HEK293 (cell line): ENCODE measurements at regions not wholly inside any gene's neighbourhood (a gene's known extent, or its start where the extent isn't known, plus 50 kb on each side); places are given as distances from the start of the nearest gene placed in this dataset.

ENCODE experiments used
- CTCF ChIP-seq: fragments of 450-650 bp; formaldehyde crosslinking; IDR thresholded peaks from 2 replicates; pipeline ENCODE4 v1.5.1; 2016; ENCODE audit warnings: missing biosample characterization, missing genetic modification characterization
- HOXA7 ChIP-seq: sonication (generic); formaldehyde crosslinking; IDR thresholded peaks from 2 replicates; pipeline ENCODE4 v1.8.1; 2022; ENCODE audit warnings: missing genetic modification reagents, borderline replicate concordance
- KLF9 ChIP-seq: fragments of 450-650 bp; formaldehyde crosslinking; IDR thresholded peaks from 2 replicates; pipeline ENCODE4 v1.5.1; 2016; ENCODE audit warnings: missing biosample characterization, missing genetic modification characterization, low read depth
- PRDM10 ChIP-seq: fragments of 450-650 bp; formaldehyde crosslinking; IDR thresholded peaks from 2 replicates; pipeline ENCODE4 v1.5.1; 2016; ENCODE audit warnings: missing biosample characterization, missing genetic modification characterization
- REST ChIP-seq: fragments of 450-650 bp; formaldehyde crosslinking; IDR thresholded peaks from 2 replicates; pipeline ENCODE4 v1.5.1; 2016; ENCODE audit warnings: missing biosample characterization, missing genetic modification characterization
- ZBTB11 ChIP-seq: fragments of 450-650 bp; formaldehyde crosslinking; conservative IDR thresholded peaks from 2 replicates; pipeline ENCODE4 v1.5.1; 2016; ENCODE audit warnings: low read depth, missing biosample characterization, missing genetic modification characterization
- ZNF10 ChIP-seq: fragments of 450-650 bp; formaldehyde crosslinking; IDR thresholded peaks from 2 replicates; pipeline ENCODE4 v1.5.1; 2017; ENCODE audit warnings: missing biosample characterization, missing genetic modification characterization
- ZNF549 ChIP-seq: fragments of 450-650 bp; IDR thresholded peaks from 2 replicates; pipeline ENCODE4 v1.5.1; 2018; ENCODE audit warnings: missing biosample characterization, missing genetic modification characterization, mild to moderate bottlenecking, inconsistent platforms, moderate library complexity
- ZNF558 ChIP-seq: fragments of 450-650 bp; formaldehyde crosslinking; IDR thresholded peaks from 2 replicates; pipeline ENCODE4 v1.5.1; 2016; ENCODE audit warnings: missing biosample characterization, missing genetic modification characterization
- ZNF561 ChIP-seq: fragments of 450-650 bp; IDR thresholded peaks from 2 replicates; pipeline ENCODE4 v1.5.1; 2018; ENCODE audit warnings: missing biosample characterization, missing genetic modification characterization, borderline replicate concordance
- ZNF596 ChIP-seq: fragments of 450-650 bp; IDR thresholded peaks from 2 replicates; pipeline ENCODE4 v1.5.0; 2018; ENCODE audit warnings: missing biosample characterization, mild to moderate bottlenecking, missing genetic modification characterization, moderate library complexity

GRCh38 chr9:16277471-16277960 is 593.0 kb downstream of the BNC2 start:
- no peak for TF ChIP-seq ZBTB11 (tag by site-specific recombination)
- no peak for TF ChIP-seq CTCF (tag by site-specific recombination)
- no peak for TF ChIP-seq KLF9
- no peak for TF ChIP-seq ZNF558 (tag by site-specific recombination)
- no peak for TF ChIP-seq ZNF10 (tag by site-specific recombination)
- TF ChIP-seq REST: no peak
- TF ChIP-seq ZNF561 (tag by site-specific recombination): no peak
- TF ChIP-seq PRDM10 (tag by site-specific recombination): no peak
- TF ChIP-seq HOXA7 (CRISPR knock-in tag): no peak
- TF ChIP-seq ZNF596 (tag by site-specific recombination): no peak
- no peak for TF ChIP-seq ZNF549 (tag by site-specific recombination)
